Stimulated activated CD4-positive, alpha-beta T cell treated with anti-CD3 and anti-CD28 coated beads, TNF-alpha, amount 100 ng/mL, for 4 hours (primary cell): ENCODE measurements at regions not wholly inside any gene's neighbourhood (a gene's known extent, or its start where the extent isn't known, plus 50 kb on each side); places are given as distances from the start of the nearest gene placed in this dataset.

Experiments used
- DNase-seq, 3 experiments: peaks; one replicate each; pipeline ENCODE4 v3.0.0-alpha.2; 2020; ENCODE audit warnings: low read depth in 3 of 3

- DNase-seq, result no peak
Observed at GRCh38 chr13:21757763-21758162, 86.9 kb downstream of the FGF9 start.

GRCh38 chr13:21758441-21758840 lies 87.6 kb downstream of the FGF9 start:
- no peak for DNase-seq

GRCh38 chr13:21759463-21759862 lies 88.6 kb downstream of the FGF9 start:
- DNase-seq, result no peak

- DNase-seq, result no peak
Observed at GRCh38 chr13:21759911-21760310, 89.0 kb downstream of the FGF9 start.

- DNase-seq, result no peak
Observed at GRCh38 chr13:21761770-21762169, 90.9 kb downstream of the FGF9 start.

- no peak for DNase-seq
Observed at GRCh38 chr13:21762512-21762911, 91.6 kb downstream of the FGF9 start.

GRCh38 chr13:21767032-21767431 lies 96.2 kb downstream of the FGF9 start:
- DNase-seq, result no peak

GRCh38 chr13:21771075-21771474 lies 100.2 kb downstream of the FGF9 start:
- no peak for DNase-seq

- no peak for DNase-seq
Observed at GRCh38 chr13:21777166-21777565, 106.3 kb downstream of the FGF9 start.

- no peak for DNase-seq
Observed at GRCh38 chr13:21777813-21778212, 106.9 kb downstream of the FGF9 start.

GRCh38 chr13:21782736-21783135 lies 111.9 kb downstream of the FGF9 start:
- no peak for DNase-seq

- no peak for DNase-seq
Observed at GRCh38 chr13:21785990-21786389, 115.1 kb downstream of the FGF9 start.

- no peak for DNase-seq
Observed at GRCh38 chr13:21796066-21796465, 125.2 kb downstream of the FGF9 start.

- no peak for DNase-seq
Observed at GRCh38 chr13:21796775-21797514, 126.1 kb downstream of the FGF9 start.

GRCh38 chr13:21797736-21798135 lies 126.9 kb downstream of the FGF9 start:
- DNase-seq, result no peak

GRCh38 chr13:21798181-21798580 lies 127.3 kb downstream of the FGF9 start:
- DNase-seq, result no peak

- DNase-seq, result no peak
Observed at GRCh38 chr13:21799671-21800070, 128.8 kb downstream of the FGF9 start.

GRCh38 chr13:21800837-21801616 lies 130.2 kb downstream of the FGF9 start:
- no peak for DNase-seq

- DNase-seq, result no peak
Observed at GRCh38 chr13:21805733-21806132, 134.9 kb downstream of the FGF9 start.

GRCh38 chr13:21812192-21812626 lies 141.3 kb downstream of the FGF9 start:
- no peak for DNase-seq

- DNase-seq, result no peak
Observed at GRCh38 chr13:21813110-21813509, 142.2 kb downstream of the FGF9 start.

GRCh38 chr13:21813844-21814243 lies 143.0 kb downstream of the FGF9 start:
- no peak for DNase-seq

GRCh38 chr13:21814604-21815003 lies 143.7 kb downstream of the FGF9 start:
- DNase-seq, result no peak
